Keratinocyte (primary cell): ENCODE measurements at regions not wholly inside any gene's neighbourhood (a gene's known extent, or its start where the extent isn't known, plus 50 kb on each side); places are given as distances from the start of the nearest gene placed in this dataset.

Experiments used
- DNase-seq: peaks from one replicate; pipeline ENCODE4 v3.0.0-alpha.2; 2011; ENCODE audit warnings: low read depth, missing footprints, low spot score
- FAIRE-seq: peaks from 2 replicates; lab custom pipeline; 2011; peaks lifted over from hg19 to GRCh38; lab: Jason Lieb, UNC
- H2AFZ ChIP-seq: 2 replicates; pipeline ENCODE4 v1.6.0; 2012; ENCODE audit warnings: low read length, control low read depth, inconsistent platforms; ENCODE audit not compliant: control insufficient read depth
- H3K27ac ChIP-seq: 2 replicates; pipeline ENCODE4 v1.5.1; 2011; ENCODE audit warnings: low read length; ENCODE audit not compliant: control insufficient read depth, insufficient read depth
- H3K27me3 ChIP-seq: 3 replicates; pipeline ENCODE4 v1.6.0; 2011; ENCODE audit warnings: low read length; ENCODE audit not compliant: control insufficient read depth, insufficient read depth; ENCODE audit errors: extremely low read depth
- H3K36me3 ChIP-seq, 2 experiments: 2 replicates in 1 of 2; 3 replicates in 1 of 2; pipeline ENCODE4 v1.5.1; 2011; ENCODE audit warnings: low read length in 2 of 2, mild to moderate bottlenecking in 1 of 2; ENCODE audit not compliant: control insufficient read depth in 2 of 2, insufficient read depth in 2 of 2; ENCODE audit errors: extremely low read depth in 1 of 2
- H3K4me1 ChIP-seq: 3 replicates; pipeline ENCODE4 v1.5.1; 2011; ENCODE audit warnings: low read length; ENCODE audit not compliant: control insufficient read depth, insufficient read depth; ENCODE audit errors: extremely low read depth
- H3K4me2 ChIP-seq: 3 replicates; pipeline ENCODE4 v1.6.0; 2011; ENCODE audit warnings: low read depth, low read length; ENCODE audit not compliant: control insufficient read depth, insufficient read depth; ENCODE audit errors: extremely low read depth
- H3K4me3 ChIP-seq, 3 experiments: fragments of 200-600 bp in 1 of 3; sonication (generic) in 1 of 3; 2 replicates in 2 of 3; 3 replicates in 1 of 3; pipeline ENCODE4 v1.5.1; 2011 to 2016; ENCODE audit warnings: low read length in 3 of 3, mild to moderate bottlenecking in 3 of 3, control low read depth in 2 of 3, inconsistent platforms in 1 of 3, low read depth in 1 of 3, mixed read lengths in 1 of 3, mixed run types in 1 of 3, moderate library complexity in 1 of 3; ENCODE audit not compliant: control insufficient read depth in 2 of 3, insufficient read depth in 2 of 3; ENCODE audit errors: extremely low read depth in 1 of 3
- H3K79me2 ChIP-seq: 2 replicates; pipeline ENCODE4 v1.6.0; 2012; ENCODE audit warnings: low read length; ENCODE audit not compliant: control insufficient read depth, insufficient read depth
- H3K9ac ChIP-seq: 3 replicates; pipeline ENCODE4 v1.6.0; 2011; ENCODE audit warnings: low read length; ENCODE audit not compliant: control insufficient read depth, insufficient read depth; ENCODE audit errors: extremely low read depth
- H3K9me1 ChIP-seq: 3 replicates; pipeline ENCODE4 v1.6.0; 2011; ENCODE audit warnings: low read length; ENCODE audit not compliant: control insufficient read depth, insufficient read depth; ENCODE audit errors: extremely low read depth
- H3K9me3 ChIP-seq: 2 replicates; pipeline ENCODE4 v1.5.1; 2012; ENCODE audit warnings: low read depth, low read length; ENCODE audit not compliant: control insufficient read depth
- H4K20me1 ChIP-seq: 3 replicates; pipeline ENCODE4 v1.6.0; 2011; ENCODE audit warnings: low read length; ENCODE audit not compliant: control insufficient read depth, insufficient read depth; ENCODE audit errors: extremely low read depth
- CTCF ChIP-seq, 3 experiments: IDR thresholded peaks in 1 of 3; conservative IDR thresholded peaks in 1 of 3; optimal IDR thresholded peaks in 1 of 3; 2 replicates in 2 of 3; 3 replicates in 1 of 3; pipeline versions ENCODE3 to v1.5.1; 2011; ENCODE audit warnings: low read length in 3 of 3, mild to moderate bottlenecking in 3 of 3, moderate library complexity in 2 of 3, control low read depth in 1 of 3, inconsistent platforms in 1 of 3; ENCODE audit not compliant: insufficient read depth in 2 of 3; ENCODE audit errors: extremely low read depth in 1 of 3
- EZH2 ChIP-seq: IDR thresholded peaks from one replicate; pipeline ENCODE4 v1.6.1; 2012; ENCODE audit warnings: inconsistent platforms, mild to moderate bottlenecking, low read length, moderate library complexity
- dilution Hi-C: fragments of 300-500 bp; cut with MboI; formaldehyde crosslinking; loops from one replicate; pipeline ENCODE4 v1.7.0; 2020; ENCODE audit warnings: low sequenced_read_pairs; ENCODE audit not compliant: extremely low pct_ligation_motif_present

DNA sequence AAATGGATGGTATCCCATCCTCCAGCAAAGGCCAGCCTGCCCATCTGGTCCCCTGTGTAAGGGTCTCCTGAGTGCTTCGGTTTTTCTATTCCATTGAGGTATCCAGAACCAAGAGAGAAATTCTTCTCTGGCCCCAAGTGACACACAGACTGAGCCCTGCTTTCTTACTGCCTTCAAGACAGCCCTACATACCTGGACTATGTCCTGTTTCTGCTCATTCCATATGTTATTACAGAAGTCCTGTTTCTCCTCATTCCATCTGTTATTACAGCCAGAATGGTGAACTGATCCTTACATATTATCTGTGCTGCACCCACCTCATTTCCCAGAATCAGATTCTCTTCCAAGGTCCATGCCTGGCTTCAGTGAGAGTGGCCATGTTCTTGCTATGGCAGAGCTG is 115.2 kb downstream of the DCLK3 start:
- FAIRE-seq: no peak
- no peak overlapping the region for H3K27ac ChIP-seq
- peaks cover 19% of the 10 kb centered on the region for H3K4me1 ChIP-seq
- H3K4me2 ChIP-seq: peak overlapping the region; percentile 23
- dilution Hi-C loops: no loop called here
- no peak overlapping the region for H3K9ac ChIP-seq
- DNase-seq: no peak
- H3K9me3 ChIP-seq: no peaks in the 10 kb centered on the region
- TF ChIP-seq EZH2 (no peak), CTCF (optimal IDR thresholded peaks at IDR 0.05 in 1 of 3, IDR thresholded peaks at IDR 0.05 in 1 of 3, conservative IDR thresholded peaks at IDR 0.05 in 1 of 3; ENCODE audit: extremely low read depth in 1 of 3, insufficient read depth in 2 of 3, low read length in 3 of 3) (no peak)
- no peaks in the 10 kb centered on the region for H3K36me3 ChIP-seq
- H4K20me1 ChIP-seq: no peaks in the 10 kb centered on the region
- H2AFZ ChIP-seq: no peak overlapping the region
- H3K9me1 ChIP-seq: no peaks in the 10 kb centered on the region
- no peaks in the 10 kb centered on the region for H3K27me3 ChIP-seq
- H3K79me2 ChIP-seq: no peaks in the 10 kb centered on the region
- H3K4me3 ChIP-seq: no peak overlapping the region

GRCh38 chr3:36648241-36649034 is 115.9 kb downstream of the DCLK3 start:
- Histone ChIP-seq H3K9me3 (no peaks in the 10 kb centered on the region), H3K36me3 (no peaks in the 10 kb centered on the region), H2AFZ (no peak overlapping the region), H3K27ac (no peak overlapping the region), H3K4me2 (peak overlapping the region; percentile 23), H3K27me3 (no peaks in the 10 kb centered on the region), H3K9ac (no peak overlapping the region), H3K4me3 (no peak overlapping the region), H4K20me1 (no peaks in the 10 kb centered on the region), H3K4me1 (peaks cover 19% of the 10 kb centered on the region), H3K79me2 (no peaks in the 10 kb centered on the region), H3K9me1 (no peaks in the 10 kb centered on the region)
- TF ChIP-seq CTCF (optimal IDR thresholded peaks at IDR 0.05 in 1 of 3, IDR thresholded peaks at IDR 0.05 in 1 of 3, conservative IDR thresholded peaks at IDR 0.05 in 1 of 3; ENCODE audit: extremely low read depth in 1 of 3, insufficient read depth in 2 of 3, low read length in 3 of 3) (no peak), EZH2 (no peak)
- dilution Hi-C loops: no loop called here
- peak; percentile 44 for DNase-seq
- FAIRE-seq: peak; percentile 80
